HEK293 (cell line): ENCODE measurements at regions not wholly inside any gene's neighbourhood (a gene's known extent, or its start where the extent isn't known, plus 50 kb on each side); places are given as distances from the start of the nearest gene placed in this dataset.

Experiments used
- CTCF ChIA-PET: fragments of 350-600 bp; formaldehyde crosslinking; extraction: SDS; loops from one replicate; lab custom pipeline; 2021; ENCODE audit warnings: antibody characterized with exemption; lab: Yijun Ruan, JAX
- POLR2A ChIA-PET: fragments of 300-600 bp; formaldehyde crosslinking; extraction: SDS; loops from one replicate; lab custom pipeline; 2020; ENCODE audit warnings: antibody characterized with exemption, inconsistent platforms; lab: Yijun Ruan, JAX
- H3K27ac ChIP-seq: fragments of 200-500 bp; sonication (Bioruptor generic); 2 replicates; pipeline ENCODE4 v1.5.1; 2014; ENCODE audit warnings: low read depth, low read length, control low read depth, inconsistent platforms; ENCODE audit errors: extremely low read depth
- H3K36me3 ChIP-seq, 2 experiments: fragments of 200-500 bp in 1 of 2; sonication (Bioruptor generic) in 1 of 2; 1 replicate in 1 of 2; 2 replicates in 1 of 2; pipeline ENCODE4 v1.5.1; 2014 to 2017; ENCODE audit warnings: inconsistent platforms in 2 of 2, low read length in 2 of 2; ENCODE audit not compliant: control insufficient read depth in 2 of 2, insufficient read depth in 1 of 2
- H3K4me1 ChIP-seq: fragments of 200-500 bp; sonication (Bioruptor generic); 2 replicates; pipeline ENCODE4 v1.5.1; 2014; ENCODE audit warnings: mild to moderate bottlenecking, low read length, inconsistent platforms; ENCODE audit not compliant: control insufficient read depth, insufficient read depth
- H3K4me3 ChIP-seq: 2 replicates; pipeline ENCODE4 v1.5.1; 2011; ENCODE audit warnings: low read depth, mild to moderate bottlenecking, control low read depth, low read length, moderate library complexity
- H3K9me3 ChIP-seq: fragments of 200-500 bp; sonication (Bioruptor generic); 2 replicates; pipeline ENCODE4 v1.5.1; 2014; ENCODE audit warnings: low read depth, low read length, inconsistent platforms; ENCODE audit not compliant: control insufficient read depth, insufficient read depth
- KLF7 ChIP-seq: fragments of 450-650 bp; formaldehyde crosslinking; IDR thresholded peaks from 2 replicates; pipeline ENCODE4 v1.5.1; 2016; ENCODE audit warnings: missing biosample characterization, missing genetic modification characterization, borderline replicate concordance
- MYNN ChIP-seq: fragments of 450-650 bp; formaldehyde crosslinking; IDR thresholded peaks from 2 replicates; pipeline ENCODE4 v1.5.1; 2016; ENCODE audit warnings: missing biosample characterization, missing genetic modification characterization, borderline replicate concordance
- TCF7L2 ChIP-seq: IDR thresholded peaks from 2 replicates; pipeline ENCODE4 v1.6.1; 2011; ENCODE audit warnings: low read depth, mild to moderate bottlenecking, inconsistent platforms, low read length, moderate library complexity, borderline replicate concordance
- ZNF2 ChIP-seq: fragments of 450-650 bp; formaldehyde crosslinking; IDR thresholded peaks from 2 replicates; pipeline ENCODE4 v1.5.1; 2016; ENCODE audit warnings: missing biosample characterization, missing genetic modification characterization
- ZNF24 ChIP-seq: fragments of 450-650 bp; formaldehyde crosslinking; IDR thresholded peaks from 2 replicates; pipeline ENCODE4 v1.5.1; 2016; ENCODE audit warnings: missing biosample characterization, missing genetic modification characterization
- ZNF302 ChIP-seq: fragments of 450-650 bp; formaldehyde crosslinking; IDR thresholded peaks from 2 replicates; pipeline ENCODE4 v1.5.1; 2016; ENCODE audit warnings: missing biosample characterization, missing genetic modification characterization, low read depth
- ZNF433 ChIP-seq: fragments of 450-650 bp; formaldehyde crosslinking; IDR thresholded peaks from 2 replicates; pipeline ENCODE4 v1.5.1; 2016; ENCODE audit warnings: missing biosample characterization, missing genetic modification characterization, low read depth
- ZNF549 ChIP-seq: fragments of 450-650 bp; IDR thresholded peaks from 2 replicates; pipeline ENCODE4 v1.5.1; 2018; ENCODE audit warnings: missing biosample characterization, missing genetic modification characterization, mild to moderate bottlenecking, inconsistent platforms, moderate library complexity
- ZNF623 ChIP-seq: fragments of 450-650 bp; formaldehyde crosslinking; IDR thresholded peaks from 2 replicates; pipeline ENCODE4 v1.5.1; 2016; ENCODE audit warnings: missing biosample characterization, missing genetic modification characterization
- ZNF785 ChIP-seq: fragments of 450-650 bp; formaldehyde crosslinking; IDR thresholded peaks from 2 replicates; pipeline ENCODE4 v1.5.1; 2016; ENCODE audit warnings: missing biosample characterization, missing genetic modification characterization
- TF ChIP-seq, protein P1 (sequence below): fragments of 450-650 bp; formaldehyde crosslinking; IDR thresholded peaks from 2 replicates; pipeline ENCODE4 v1.5.1; 2016; ENCODE audit warnings: missing biosample characterization, missing genetic modification characterization
- TF ChIP-seq, protein P2 (sequence below): fragments of 450-650 bp; formaldehyde crosslinking; IDR thresholded peaks from 2 replicates; pipeline ENCODE4 v1.5.1; 2016; ENCODE audit warnings: missing biosample characterization, missing genetic modification characterization
- TF ChIP-seq, protein P3 (sequence below): fragments of 450-650 bp; formaldehyde crosslinking; IDR thresholded peaks from 2 replicates; pipeline ENCODE4 v1.5.1; 2016; ENCODE audit warnings: missing biosample characterization, missing genetic modification characterization
- TF ChIP-seq, protein P4 (sequence below): fragments of 450-650 bp; formaldehyde crosslinking; IDR thresholded peaks from 2 replicates; pipeline ENCODE4 v1.5.1; 2016; ENCODE audit warnings: missing biosample characterization, missing genetic modification characterization, borderline replicate concordance
- TF ChIP-seq, protein P5 (sequence below): fragments of 450-650 bp; formaldehyde crosslinking; IDR thresholded peaks from 2 replicates; pipeline ENCODE4 v1.5.1; 2016; ENCODE audit warnings: missing biosample characterization, missing genetic modification characterization, borderline replicate concordance
- TF ChIP-seq, protein P6 (sequence below): fragments of 450-650 bp; formaldehyde crosslinking; IDR thresholded peaks from 2 replicates; pipeline ENCODE4 v1.5.1; 2016; ENCODE audit warnings: missing biosample characterization, missing genetic modification characterization

DNA sequence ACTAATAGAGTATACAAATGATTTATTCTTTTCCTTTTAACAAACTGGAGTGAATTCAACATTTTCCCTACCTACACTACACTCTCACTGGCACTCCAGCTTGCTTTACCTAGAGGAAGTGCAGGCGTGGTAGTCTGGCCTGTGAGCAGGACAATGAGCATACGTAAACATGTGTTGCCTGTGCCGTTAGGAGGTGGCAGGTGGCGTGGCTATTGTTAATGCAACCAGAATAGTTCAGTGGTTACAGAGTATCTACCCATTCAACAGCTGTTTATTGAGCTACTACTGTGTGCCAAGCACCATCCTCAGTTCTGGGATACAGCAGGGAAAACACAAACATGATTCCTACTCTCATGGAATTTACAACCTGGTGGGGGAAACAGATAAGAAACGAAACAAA is 299.7 kb upstream of the KAZN start:
- Histone ChIP-seq H3K4me3 (no peak overlapping the region), H3K36me3 (no peaks in the 10 kb centered on the region), H3K9me3 (no peaks in the 10 kb centered on the region), H3K4me1 (no peaks in the 10 kb centered on the region), H3K27ac (no peak overlapping the region)
- POLR2A ChIA-PET: no interaction called here
- no peak for TF ChIP-seq TCF7L2
- TF ChIP-seq, protein P1, sequence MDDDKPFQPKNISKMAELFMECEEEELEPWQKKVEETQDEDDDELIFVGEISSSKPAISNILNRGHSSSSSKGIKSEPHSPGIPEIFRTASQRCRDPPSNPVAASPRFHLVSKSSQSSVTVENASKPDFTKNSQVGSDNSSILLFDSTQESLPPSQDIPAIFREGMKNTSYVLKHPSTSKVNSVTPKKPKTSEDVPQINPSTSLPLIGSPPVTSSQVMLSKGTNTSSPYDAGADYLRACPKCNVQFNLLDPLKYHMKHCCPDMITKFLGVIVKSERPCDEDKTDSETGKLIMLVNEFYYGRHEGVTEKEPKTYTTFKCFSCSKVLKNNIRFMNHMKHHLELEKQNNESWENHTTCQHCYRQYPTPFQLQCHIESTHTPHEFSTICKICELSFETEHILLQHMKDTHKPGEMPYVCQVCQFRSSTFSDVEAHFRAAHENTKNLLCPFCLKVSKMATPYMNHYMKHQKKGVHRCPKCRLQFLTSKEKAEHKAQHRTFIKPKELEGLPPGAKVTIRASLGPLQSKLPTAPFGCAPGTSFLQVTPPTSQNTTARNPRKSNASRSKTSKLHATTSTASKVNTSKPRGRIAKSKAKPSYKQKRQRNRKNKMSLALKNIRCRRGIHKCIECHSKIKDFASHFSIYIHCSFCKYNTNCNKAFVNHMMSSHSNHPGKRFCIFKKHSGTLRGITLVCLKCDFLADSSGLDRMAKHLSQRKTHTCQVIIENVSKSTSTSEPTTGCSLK: no peak
- CTCF ChIA-PET: no interaction called here

DNA sequence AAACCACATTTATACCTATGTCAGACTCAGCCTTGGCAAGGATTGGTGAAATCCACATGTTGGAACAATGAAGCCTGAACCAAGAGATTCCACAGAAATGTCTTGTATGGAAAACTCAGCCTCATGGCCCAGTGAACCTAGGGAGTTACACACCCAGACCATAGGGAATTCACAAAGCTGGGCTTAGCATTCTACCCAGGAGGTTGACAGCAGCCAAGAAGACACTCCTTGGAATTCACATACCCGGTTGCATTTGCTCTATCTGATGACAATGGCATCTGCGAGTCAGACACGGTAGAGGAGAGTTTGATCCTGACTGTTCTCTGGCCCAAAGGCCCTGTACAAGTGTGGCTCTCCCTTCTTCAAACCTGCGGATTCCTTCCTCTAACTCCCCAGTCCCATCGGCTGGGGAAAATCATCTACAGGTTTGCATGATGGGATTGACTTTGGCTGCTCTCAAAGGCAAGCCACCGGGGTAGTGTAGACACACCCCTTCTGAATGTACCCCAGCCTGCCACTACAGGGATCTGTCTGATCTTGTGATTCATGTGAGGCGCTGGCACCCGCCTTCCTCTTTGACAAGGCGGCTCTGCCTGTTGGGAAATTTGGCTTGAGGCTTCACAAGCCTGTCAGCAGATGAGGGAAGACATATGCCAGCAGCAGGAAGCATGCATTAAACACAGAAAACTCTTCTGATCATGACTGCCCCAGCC is 297.3 kb upstream of the KAZN start:
- CTCF ChIA-PET: no interaction called here
- Histone ChIP-seq H3K4me1 (no peaks in the 10 kb centered on the region), H3K36me3 (no peaks in the 10 kb centered on the region), H3K27ac (no peak overlapping the region), H3K4me3 (no peak overlapping the region), H3K9me3 (no peaks in the 10 kb centered on the region)
- POLR2A ChIA-PET: no interaction called here
- TF ChIP-seq, protein P2, sequence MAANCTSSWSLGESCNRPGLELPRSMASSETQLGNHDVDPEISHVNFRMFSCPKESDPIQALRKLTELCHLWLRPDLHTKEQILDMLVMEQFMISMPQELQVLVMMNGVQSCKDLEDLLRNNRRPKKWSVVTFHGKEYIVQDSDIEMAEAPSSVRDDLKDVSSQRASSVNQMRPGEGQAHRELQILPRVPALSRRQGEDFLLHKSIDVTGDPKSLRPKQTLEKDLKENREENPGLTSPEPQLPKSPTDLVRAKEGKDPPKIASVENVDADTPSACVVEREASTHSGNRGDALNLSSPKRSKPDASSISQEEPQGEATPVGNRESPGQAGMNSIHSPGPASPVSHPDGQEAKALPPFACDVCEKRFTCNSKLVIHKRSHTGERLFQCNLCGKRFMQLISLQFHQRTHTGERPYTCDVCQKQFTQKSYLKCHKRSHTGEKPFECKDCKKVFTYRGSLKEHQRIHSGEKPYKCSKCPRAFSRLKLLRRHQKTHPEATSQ (tag by site-specific recombination): no peak
- TF ChIP-seq MYNN: no peak
- TF ChIP-seq ZNF302 (tag by site-specific recombination): no peak
- TF ChIP-seq, protein P3, sequence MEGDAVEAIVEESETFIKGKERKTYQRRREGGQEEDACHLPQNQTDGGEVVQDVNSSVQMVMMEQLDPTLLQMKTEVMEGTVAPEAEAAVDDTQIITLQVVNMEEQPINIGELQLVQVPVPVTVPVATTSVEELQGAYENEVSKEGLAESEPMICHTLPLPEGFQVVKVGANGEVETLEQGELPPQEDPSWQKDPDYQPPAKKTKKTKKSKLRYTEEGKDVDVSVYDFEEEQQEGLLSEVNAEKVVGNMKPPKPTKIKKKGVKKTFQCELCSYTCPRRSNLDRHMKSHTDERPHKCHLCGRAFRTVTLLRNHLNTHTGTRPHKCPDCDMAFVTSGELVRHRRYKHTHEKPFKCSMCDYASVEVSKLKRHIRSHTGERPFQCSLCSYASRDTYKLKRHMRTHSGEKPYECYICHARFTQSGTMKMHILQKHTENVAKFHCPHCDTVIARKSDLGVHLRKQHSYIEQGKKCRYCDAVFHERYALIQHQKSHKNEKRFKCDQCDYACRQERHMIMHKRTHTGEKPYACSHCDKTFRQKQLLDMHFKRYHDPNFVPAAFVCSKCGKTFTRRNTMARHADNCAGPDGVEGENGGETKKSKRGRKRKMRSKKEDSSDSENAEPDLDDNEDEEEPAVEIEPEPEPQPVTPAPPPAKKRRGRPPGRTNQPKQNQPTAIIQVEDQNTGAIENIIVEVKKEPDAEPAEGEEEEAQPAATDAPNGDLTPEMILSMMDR (tag by site-specific recombination): no peak
- no peak for TF ChIP-seq ZNF785 (tag by site-specific recombination)
- TF ChIP-seq ZNF433 (tag by site-specific recombination): no peak
- TF ChIP-seq ZNF2: no peak
- no peak for TF ChIP-seq ZNF24 (tag by site-specific recombination)
- TF ChIP-seq, protein P4, sequence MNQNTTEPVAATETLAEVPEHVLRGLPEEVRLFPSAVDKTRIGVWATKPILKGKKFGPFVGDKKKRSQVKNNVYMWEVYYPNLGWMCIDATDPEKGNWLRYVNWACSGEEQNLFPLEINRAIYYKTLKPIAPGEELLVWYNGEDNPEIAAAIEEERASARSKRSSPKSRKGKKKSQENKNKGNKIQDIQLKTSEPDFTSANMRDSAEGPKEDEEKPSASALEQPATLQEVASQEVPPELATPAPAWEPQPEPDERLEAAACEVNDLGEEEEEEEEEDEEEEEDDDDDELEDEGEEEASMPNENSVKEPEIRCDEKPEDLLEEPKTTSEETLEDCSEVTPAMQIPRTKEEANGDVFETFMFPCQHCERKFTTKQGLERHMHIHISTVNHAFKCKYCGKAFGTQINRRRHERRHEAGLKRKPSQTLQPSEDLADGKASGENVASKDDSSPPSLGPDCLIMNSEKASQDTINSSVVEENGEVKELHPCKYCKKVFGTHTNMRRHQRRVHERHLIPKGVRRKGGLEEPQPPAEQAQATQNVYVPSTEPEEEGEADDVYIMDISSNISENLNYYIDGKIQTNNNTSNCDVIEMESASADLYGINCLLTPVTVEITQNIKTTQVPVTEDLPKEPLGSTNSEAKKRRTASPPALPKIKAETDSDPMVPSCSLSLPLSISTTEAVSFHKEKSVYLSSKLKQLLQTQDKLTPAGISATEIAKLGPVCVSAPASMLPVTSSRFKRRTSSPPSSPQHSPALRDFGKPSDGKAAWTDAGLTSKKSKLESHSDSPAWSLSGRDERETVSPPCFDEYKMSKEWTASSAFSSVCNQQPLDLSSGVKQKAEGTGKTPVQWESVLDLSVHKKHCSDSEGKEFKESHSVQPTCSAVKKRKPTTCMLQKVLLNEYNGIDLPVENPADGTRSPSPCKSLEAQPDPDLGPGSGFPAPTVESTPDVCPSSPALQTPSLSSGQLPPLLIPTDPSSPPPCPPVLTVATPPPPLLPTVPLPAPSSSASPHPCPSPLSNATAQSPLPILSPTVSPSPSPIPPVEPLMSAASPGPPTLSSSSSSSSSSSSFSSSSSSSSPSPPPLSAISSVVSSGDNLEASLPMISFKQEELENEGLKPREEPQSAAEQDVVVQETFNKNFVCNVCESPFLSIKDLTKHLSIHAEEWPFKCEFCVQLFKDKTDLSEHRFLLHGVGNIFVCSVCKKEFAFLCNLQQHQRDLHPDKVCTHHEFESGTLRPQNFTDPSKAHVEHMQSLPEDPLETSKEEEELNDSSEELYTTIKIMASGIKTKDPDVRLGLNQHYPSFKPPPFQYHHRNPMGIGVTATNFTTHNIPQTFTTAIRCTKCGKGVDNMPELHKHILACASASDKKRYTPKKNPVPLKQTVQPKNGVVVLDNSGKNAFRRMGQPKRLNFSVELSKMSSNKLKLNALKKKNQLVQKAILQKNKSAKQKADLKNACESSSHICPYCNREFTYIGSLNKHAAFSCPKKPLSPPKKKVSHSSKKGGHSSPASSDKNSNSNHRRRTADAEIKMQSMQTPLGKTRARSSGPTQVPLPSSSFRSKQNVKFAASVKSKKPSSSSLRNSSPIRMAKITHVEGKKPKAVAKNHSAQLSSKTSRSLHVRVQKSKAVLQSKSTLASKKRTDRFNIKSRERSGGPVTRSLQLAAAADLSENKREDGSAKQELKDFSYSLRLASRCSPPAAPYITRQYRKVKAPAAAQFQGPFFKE (tag by site-specific recombination): no peak
- TF ChIP-seq, protein P5, sequence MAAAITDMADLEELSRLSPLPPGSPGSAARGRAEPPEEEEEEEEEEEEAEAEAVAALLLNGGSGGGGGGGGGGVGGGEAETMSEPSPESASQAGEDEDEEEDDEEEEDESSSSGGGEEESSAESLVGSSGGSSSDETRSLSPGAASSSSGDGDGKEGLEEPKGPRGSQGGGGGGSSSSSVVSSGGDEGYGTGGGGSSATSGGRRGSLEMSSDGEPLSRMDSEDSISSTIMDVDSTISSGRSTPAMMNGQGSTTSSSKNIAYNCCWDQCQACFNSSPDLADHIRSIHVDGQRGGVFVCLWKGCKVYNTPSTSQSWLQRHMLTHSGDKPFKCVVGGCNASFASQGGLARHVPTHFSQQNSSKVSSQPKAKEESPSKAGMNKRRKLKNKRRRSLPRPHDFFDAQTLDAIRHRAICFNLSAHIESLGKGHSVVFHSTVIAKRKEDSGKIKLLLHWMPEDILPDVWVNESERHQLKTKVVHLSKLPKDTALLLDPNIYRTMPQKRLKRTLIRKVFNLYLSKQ (tag by site-specific recombination): no peak
- no peak for TF ChIP-seq ZNF623 (tag by site-specific recombination)
- TF ChIP-seq KLF7: no peak
- TF ChIP-seq ZNF549 (tag by site-specific recombination): no peak
- TF ChIP-seq, protein P6, sequence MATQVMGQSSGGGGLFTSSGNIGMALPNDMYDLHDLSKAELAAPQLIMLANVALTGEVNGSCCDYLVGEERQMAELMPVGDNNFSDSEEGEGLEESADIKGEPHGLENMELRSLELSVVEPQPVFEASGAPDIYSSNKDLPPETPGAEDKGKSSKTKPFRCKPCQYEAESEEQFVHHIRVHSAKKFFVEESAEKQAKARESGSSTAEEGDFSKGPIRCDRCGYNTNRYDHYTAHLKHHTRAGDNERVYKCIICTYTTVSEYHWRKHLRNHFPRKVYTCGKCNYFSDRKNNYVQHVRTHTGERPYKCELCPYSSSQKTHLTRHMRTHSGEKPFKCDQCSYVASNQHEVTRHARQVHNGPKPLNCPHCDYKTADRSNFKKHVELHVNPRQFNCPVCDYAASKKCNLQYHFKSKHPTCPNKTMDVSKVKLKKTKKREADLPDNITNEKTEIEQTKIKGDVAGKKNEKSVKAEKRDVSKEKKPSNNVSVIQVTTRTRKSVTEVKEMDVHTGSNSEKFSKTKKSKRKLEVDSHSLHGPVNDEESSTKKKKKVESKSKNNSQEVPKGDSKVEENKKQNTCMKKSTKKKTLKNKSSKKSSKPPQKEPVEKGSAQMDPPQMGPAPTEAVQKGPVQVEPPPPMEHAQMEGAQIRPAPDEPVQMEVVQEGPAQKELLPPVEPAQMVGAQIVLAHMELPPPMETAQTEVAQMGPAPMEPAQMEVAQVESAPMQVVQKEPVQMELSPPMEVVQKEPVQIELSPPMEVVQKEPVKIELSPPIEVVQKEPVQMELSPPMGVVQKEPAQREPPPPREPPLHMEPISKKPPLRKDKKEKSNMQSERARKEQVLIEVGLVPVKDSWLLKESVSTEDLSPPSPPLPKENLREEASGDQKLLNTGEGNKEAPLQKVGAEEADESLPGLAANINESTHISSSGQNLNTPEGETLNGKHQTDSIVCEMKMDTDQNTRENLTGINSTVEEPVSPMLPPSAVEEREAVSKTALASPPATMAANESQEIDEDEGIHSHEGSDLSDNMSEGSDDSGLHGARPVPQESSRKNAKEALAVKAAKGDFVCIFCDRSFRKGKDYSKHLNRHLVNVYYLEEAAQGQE: no peak
